ENCODE measurements at regions not wholly inside any gene's neighbourhood (a gene's known extent, or its start where the extent isn't known, plus 50 kb on each side); places are given as distances from the start of the nearest gene placed in this dataset.

DNA sequence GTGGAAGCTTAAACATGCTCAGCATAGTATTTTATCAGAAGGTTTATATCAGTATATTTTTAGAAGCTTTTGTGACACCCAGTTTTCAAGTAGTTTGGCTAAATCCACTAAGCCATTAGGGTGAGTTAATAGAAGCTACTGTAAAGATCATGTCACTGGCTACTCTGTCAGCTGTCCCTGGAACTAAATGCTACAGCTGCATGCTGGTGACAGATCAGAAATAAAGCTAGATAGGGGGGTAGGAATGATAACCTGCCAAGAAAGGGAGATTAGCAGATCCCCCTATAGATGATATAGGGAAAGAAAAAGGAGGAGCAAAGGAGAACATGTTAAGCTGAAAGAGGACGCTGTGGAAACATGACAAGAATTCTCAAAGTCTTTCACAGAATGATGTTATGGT is 363.2 kb downstream of the QKI start:
- TF ChIP-seq, protein P1, sequence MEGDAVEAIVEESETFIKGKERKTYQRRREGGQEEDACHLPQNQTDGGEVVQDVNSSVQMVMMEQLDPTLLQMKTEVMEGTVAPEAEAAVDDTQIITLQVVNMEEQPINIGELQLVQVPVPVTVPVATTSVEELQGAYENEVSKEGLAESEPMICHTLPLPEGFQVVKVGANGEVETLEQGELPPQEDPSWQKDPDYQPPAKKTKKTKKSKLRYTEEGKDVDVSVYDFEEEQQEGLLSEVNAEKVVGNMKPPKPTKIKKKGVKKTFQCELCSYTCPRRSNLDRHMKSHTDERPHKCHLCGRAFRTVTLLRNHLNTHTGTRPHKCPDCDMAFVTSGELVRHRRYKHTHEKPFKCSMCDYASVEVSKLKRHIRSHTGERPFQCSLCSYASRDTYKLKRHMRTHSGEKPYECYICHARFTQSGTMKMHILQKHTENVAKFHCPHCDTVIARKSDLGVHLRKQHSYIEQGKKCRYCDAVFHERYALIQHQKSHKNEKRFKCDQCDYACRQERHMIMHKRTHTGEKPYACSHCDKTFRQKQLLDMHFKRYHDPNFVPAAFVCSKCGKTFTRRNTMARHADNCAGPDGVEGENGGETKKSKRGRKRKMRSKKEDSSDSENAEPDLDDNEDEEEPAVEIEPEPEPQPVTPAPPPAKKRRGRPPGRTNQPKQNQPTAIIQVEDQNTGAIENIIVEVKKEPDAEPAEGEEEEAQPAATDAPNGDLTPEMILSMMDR (IDR thresholded peaks at IDR 0.05), result no peak
- TF ChIP-seq POLR2A (IDR thresholded peaks at IDR 0.05), result no peak
